ENCODE measurements at regions not wholly inside any gene's neighbourhood (a gene's known extent, or its start where the extent isn't known, plus 50 kb on each side); places are given as distances from the start of the nearest gene placed in this dataset.

- H3K4me3 ChIP-seq, result no peak overlapping the region
- no peak overlapping the region for H3K27ac ChIP-seq
- DNase-seq (ENCODE audit: low spot score), result no peak
- no peak for TF ChIP-seq CTCF (IDR thresholded peaks at IDR 0.05)
Observed at GRCh38 chr7:18230271-18230670, 202.6 kb upstream of the PRPS1L1 start.

DNA sequence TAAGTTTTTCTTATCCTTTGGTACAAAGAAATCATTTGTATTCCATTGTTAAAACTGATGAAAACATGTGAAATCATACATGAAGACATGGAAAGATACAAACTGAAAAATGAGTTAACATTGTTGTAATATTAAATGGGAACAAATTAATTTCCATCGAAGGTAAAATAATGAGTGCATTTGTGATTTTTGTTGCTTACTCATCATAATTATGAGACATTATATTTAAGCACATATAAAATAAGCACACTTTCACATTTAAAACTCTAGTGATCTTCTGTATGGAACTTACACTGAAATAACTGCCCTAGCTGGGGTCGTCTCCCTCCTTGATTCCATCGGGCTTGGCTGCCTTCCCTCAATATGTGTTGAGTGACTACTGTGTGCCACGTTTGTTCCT lies 204.2 kb upstream of the PRPS1L1 start:
- Histone ChIP-seq H3K4me3 (no peak overlapping the region), H3K27ac (no peak overlapping the region)
- no peak for DNase-seq (ENCODE audit: low spot score)
- TF ChIP-seq CTCF (IDR thresholded peaks at IDR 0.05), result no peak

- no peak overlapping the region for H3K27ac ChIP-seq
- no peak for TF ChIP-seq CTCF (IDR thresholded peaks at IDR 0.05)
- no peak for DNase-seq (ENCODE audit: low spot score)
Observed at GRCh38 chr7:18234519-18234918, 206.9 kb upstream of the PRPS1L1 start.

GRCh38 chr7:18235819-18236218 lies 208.2 kb upstream of the PRPS1L1 start:
- no peak for TF ChIP-seq CTCF (IDR thresholded peaks at IDR 0.05)
- H3K4me3 ChIP-seq, result no peak overlapping the region
- no peak for DNase-seq (ENCODE audit: low spot score)
- H3K27ac ChIP-seq, result no peak overlapping the region

More at GRCh38 chr7:18234519-18234918, 206.9 kb upstream of the PRPS1L1 start:
- no peak overlapping the region for H3K4me3 ChIP-seq

DNA sequence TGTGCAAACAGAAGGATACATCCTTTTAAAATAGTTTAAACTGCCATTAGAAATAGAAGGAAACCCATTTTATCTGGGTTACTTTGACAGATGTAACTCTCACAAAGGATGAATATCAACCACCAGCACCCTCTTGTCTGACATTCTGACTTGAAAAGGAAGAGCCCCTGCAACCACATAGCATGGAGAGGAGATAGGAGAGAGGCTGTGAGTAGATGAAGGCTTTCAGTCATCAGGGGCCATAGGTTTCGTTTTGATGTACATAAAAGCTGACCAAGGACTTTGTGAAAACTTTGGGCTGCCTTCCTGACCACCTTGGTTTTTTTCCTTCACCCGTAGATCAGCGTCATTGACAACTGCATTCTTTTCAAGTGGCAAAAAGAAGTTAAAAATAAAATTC lies 211.6 kb upstream of the PRPS1L1 start:
- TF ChIP-seq CTCF (IDR thresholded peaks at IDR 0.05), result no peak
- DNase-seq (ENCODE audit: low spot score), result no peak
- Histone ChIP-seq H3K4me3 (no peak overlapping the region), H3K27ac (no peak overlapping the region)

- TF ChIP-seq CTCF (IDR thresholded peaks at IDR 0.05), result no peak
- H3K4me3 ChIP-seq, result no peak overlapping the region
- no peak for DNase-seq (ENCODE audit: low spot score)
- H3K27ac ChIP-seq, result no peak overlapping the region
Observed at GRCh38 chr7:18241543-18242231, 214.0 kb upstream of the PRPS1L1 start.

DNA sequence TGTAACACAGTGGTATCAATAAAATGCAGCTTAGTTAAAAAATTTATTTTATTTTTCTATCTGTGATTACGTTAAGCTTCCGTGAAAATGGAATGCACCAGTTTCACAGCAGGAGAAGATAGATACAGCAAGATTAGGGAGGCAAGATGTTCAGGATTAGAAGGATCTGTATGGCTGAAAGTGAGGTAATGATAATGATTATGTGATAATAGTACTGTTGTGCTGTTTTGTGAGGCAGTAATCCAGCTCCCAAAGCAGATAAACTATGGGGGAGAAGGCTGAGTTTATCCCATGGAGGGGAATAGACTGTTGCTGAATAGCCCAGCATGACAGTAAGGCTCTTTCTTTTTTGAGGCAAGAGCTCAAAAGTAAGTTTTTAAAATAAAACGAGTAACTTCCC lies 216.1 kb upstream of the PRPS1L1 start:
- no peak overlapping the region for H3K4me3 ChIP-seq
- H3K27ac ChIP-seq, result no peak overlapping the region
- no peak for DNase-seq (ENCODE audit: low spot score)
- no peak for TF ChIP-seq CTCF (IDR thresholded peaks at IDR 0.05)

Data from coronary artery (tissue), 2 donors.